ENCODE measurements at regions not wholly inside any gene's neighbourhood (a gene's known extent, or its start where the extent isn't known, plus 50 kb on each side); places are given as distances from the start of the nearest gene placed in this dataset.
A peak's percentile ranks its signal among the peaks of the same experiment; 100 is the strongest.
"Not testable (repeated sequence)": the region's sequence is repeated elsewhere in the genome, so short reads cannot be mapped to it uniquely, and the experiment has no call there.

DNA sequence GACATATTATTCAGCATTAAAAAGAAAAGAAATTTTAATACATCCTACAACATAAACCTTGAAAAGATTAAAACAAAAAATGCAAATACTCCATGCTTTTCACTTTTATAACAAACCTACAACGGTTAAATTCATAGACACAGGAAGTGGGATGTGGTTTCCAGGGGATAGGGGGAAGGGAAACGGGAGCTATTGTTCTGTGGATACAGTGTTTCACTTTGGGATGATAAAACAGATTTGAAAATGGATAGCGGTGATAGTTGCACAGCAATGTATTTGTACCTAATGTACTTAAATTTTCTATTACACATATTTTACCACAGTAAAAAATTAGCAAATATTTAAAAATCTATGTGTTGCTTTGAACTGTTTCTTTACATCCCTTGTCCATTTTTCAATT, 368.0 kb downstream of the CDY2B start:
- DNase-seq (ENCODE audit: low spot score): not testable (repeated sequence)

- DNase-seq (ENCODE audit: low spot score): not testable (repeated sequence)
These were observed 368.5 kb downstream of the CDY2B start for GRCh38 chrY:17511476-17511875.

DNA sequence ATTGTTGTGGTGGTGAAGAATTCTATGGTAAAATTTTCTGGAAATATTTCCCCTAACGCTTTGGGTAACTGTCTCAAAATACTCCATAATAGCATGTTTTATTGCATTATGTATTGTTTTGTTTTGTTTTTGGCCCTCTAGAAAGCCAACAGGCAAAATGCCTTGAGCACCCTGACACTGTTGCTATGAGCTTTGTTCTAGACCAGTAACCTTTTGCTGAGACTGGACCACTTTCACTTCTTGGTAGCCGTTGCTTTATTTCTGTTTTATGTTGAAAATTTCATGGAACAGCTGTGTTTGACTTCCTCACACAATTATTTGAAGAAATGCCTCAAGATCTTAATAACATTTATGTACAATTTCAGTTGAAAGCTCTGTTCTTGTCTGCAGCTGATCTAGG, 374.2 kb downstream of the CDY2B start:
- DNase-seq (ENCODE audit: low spot score): not testable (repeated sequence)

GRCh38 chrY:17484763-17485162, 395.3 kb downstream of the CDY2B start:
- DNase-seq (ENCODE audit: low spot score): not testable (repeated sequence)

- DNase-seq (ENCODE audit: low spot score): not testable (repeated sequence)
These were observed 395.9 kb downstream of the CDY2B start for GRCh38 chrY:17484157-17484556.

DNA sequence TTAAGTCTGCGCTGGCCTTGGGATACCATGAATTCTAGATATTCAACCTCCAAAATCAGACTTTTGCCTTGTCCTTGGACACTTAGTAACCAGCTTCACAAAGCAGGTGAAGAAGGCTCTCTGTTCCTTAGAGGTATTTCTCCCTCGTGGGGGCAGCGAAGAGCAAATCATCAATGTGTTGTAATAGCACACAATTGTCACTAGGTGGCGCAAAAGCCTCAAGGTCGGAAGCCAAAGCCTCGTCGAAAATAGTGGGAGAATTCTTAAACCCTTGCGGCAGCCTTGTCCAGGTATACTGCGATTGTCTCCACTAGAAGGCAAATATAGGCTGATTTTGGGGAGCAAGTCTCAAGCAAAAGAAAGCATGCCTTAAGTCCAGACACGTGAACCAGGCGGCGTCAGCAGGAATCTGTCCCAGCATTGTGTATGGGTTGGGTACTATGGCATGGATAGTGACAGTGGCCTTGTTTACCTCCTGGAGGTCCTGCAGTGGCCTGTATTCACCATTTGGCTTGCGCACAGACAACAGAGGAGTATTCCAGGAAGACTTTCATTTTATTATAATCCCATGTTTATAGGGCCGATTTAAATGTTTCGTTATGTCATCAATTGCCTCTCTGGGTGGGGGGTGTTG, 398.5 kb downstream of the CDY2B start:
- DNase-seq (ENCODE audit: low spot score): not testable (repeated sequence)

DNA sequence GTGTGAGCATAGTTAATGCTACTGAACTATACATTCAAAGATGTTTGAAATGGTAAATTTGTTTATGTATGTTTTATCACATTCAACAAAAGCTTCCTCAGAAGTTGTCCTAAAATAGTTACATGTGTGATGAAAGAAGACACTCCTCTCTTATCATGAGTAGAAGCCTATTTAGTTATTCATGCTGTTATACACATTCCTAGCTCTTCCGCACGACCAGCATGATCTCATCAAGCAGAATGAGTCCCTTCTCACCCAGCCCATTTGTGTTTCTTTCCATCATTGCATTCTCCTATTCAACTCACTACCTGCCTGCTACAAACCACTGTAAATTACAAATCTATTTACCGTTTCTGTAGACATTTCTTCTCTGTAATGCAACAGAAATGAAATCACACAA, 408.0 kb downstream of the CDY2B start:
- DNase-seq (ENCODE audit: low spot score): not testable (repeated sequence)

DNA sequence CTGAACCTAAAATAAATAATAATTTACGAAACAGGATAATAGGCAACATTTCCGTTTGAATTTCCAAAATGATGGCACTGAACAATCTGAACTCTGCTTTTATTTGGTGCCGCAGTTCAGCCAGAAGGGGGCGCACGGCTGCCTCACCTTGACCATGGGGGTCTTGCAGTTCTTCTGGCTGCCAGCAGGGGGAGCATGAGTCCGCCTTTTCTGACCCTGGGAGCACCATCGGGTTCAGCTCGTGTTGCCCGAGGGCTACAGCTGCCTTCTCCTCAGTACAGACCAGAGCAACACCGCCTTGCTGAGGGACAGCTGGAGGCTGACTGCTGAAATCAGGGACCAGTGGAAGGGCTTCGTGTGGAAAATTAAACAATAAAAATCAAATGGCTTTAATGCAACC, 420.3 kb downstream of the CDY2B start:
- DNase-seq (ENCODE audit: low spot score): not testable (repeated sequence)

GRCh38 chrY:17430570-17431166, 449.4 kb downstream of the CDY2B start:
- peak; percentile 12 for DNase-seq (ENCODE audit: low spot score)

- DNase-seq (ENCODE audit: low spot score): no peak
These were observed 481.5 kb downstream of the CDY2B start for GRCh38 chrY:17398336-17399072.

GRCh38 chrY:17397659-17398058, 482.4 kb downstream of the CDY2B start:
- no peak for DNase-seq (ENCODE audit: low spot score)

DNA sequence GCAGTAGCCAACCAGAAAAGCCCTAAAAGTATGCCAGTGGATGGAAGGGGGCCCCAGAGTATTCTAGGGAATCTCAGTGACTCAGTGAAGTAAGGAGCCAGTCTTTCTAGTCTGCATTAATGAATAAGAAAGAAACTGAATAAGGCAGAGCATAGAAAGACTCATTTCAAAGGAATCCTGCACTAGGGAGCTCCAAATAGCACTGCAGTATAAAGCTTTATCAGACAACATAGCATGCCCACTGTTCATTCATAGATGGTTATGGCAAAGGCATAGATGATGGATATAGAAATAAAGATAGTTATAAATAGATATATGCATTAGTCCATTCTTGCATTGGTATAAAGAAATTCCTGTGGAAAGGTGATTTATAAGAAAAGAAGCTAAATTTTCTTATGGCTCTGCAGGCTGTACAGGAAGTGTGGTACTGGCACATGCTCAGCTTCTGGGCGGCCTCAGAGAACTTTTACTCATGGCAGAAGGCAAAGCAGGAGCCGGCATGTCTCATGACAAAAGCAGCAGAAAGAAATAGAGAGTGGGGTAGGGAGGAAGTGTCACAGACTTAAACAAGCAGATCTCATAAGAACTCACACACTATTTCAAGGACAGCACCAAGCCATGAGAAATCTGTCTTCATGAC, 498.5 kb downstream of the CDY2B start:
- no peak for DNase-seq (ENCODE audit: low spot score)

DNA sequence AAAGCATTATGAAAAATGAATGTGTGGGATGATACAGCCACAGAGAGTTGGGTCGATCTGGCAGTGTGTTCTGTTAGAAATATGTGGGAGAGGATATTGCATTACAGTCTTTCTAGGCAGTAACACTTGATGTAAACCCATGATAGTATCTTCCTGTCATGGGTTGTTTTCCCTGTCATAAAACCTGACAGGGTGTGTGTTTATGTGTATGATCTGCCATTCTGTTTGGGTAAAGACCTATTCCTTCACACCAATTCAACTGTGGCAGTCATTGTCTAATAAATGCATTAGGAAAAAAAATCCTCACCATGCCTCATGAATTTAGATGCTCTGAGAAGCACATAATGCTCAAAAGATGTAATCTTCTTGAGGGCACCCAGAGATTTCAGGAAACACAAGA, 501.7 kb downstream of the CDY2B start:
- DNase-seq (ENCODE audit: low spot score): no peak

- DNase-seq (ENCODE audit: low spot score): no peak
These were observed 511.6 kb downstream of the CDY2B start for GRCh38 chrY:17368413-17368812.

DNA sequence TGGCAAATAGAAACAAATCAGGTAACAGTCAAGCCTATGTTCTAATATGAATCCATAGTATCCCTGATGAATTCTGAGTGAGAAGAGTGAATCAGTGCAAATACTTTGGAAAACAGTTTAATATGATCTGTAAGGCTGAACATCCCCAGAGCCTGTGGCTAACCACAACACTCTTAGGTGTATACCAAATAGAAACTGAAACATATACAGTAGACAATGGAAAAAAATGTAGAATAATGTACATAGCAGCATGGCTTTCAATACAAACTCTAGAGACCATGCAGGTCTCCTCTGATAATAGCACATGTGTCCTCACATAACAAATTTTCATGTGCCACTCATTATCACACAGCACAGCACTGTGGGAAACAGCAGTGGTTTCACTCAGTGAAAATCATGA, 513.6 kb downstream of the CDY2B start:
- no peak for DNase-seq (ENCODE audit: low spot score)

DNA sequence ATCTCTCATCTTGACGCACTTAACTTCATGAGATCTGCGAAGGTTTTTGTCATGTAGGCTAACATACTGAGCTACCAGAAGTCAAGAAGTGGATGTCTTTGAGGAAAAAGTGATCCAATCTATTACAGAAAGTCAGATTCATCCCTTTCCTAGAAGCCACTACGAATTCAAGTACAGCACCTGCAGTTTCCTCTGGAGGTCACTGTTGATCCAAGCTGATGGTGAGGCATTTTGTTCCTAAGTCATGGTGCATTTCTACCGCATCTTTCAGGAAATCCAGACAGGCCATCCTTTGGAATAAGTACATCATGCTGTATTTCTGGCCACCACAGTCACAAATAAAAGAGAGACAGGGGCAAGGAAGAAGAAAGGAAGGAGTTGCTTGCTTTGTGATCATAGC, 541.0 kb downstream of the CDY2B start:
- DNase-seq (ENCODE audit: low spot score): no peak

DNA sequence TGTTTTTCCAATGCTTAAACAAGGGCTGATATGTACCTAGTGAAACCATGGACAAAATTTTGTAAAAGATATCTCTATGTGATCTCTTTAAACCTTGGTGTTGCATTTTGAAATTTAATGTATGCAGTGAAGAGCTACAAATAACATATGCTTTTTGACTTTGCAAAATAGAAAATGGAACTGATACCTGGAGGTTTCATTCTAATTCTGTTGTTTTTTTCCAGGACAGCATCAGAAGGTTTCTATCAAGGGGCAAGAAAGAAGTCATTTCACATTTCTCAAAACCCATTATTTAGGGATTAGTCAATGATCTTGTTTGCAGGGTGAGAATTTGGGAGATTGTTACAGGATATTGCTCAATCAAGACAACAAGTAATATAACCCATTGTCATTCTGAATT, 549.3 kb downstream of the CDY2B start:
- no peak for DNase-seq (ENCODE audit: low spot score)

GRCh38 chrY:17319916-17320315, 560.1 kb downstream of the CDY2B start:
- no peak for DNase-seq (ENCODE audit: low spot score)

- DNase-seq (ENCODE audit: low spot score): no peak
These were observed 561.4 kb downstream of the CDY2B start for GRCh38 chrY:17318631-17319030.

DNA sequence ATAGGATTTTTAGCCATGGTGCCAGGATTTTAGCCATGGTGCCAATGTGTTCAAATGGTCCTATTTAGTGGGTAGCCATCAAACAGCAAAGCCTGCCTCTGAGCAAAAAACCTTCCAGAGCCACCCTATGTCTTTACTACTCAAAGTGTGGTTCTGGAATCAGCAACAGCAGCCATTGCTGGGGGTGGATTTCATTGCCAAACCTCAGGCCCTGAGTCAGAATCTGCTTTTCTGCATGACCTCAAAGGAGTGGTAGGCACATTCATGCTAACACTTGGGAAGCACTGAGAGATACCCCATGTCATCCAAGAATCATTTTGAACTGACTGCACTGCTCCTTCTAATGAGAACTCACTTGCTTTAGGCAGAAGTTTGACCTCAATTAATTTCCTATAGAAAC, 603.0 kb downstream of the CDY2B start:
- no peak for DNase-seq (ENCODE audit: low spot score)

DNA sequence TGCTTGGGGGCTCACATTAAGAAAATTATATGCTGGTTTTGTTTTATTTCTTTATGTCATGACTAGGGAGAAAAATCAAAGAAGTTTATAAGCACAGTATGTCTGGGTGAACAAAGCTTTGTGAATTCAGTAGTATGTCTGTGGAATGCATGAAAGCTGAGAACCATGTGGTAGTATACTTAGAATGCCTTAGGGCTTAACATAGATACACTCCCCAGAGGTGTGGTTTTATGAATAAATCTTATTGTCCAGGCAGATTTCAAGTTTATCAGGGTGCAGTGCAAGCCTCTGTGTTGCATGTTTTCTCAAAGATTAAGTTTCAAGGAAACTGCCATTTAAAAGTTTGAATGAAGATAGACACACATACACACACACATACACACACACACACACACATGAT, 620.5 kb downstream of the CDY2B start:
- no peak for DNase-seq (ENCODE audit: low spot score)

DNA sequence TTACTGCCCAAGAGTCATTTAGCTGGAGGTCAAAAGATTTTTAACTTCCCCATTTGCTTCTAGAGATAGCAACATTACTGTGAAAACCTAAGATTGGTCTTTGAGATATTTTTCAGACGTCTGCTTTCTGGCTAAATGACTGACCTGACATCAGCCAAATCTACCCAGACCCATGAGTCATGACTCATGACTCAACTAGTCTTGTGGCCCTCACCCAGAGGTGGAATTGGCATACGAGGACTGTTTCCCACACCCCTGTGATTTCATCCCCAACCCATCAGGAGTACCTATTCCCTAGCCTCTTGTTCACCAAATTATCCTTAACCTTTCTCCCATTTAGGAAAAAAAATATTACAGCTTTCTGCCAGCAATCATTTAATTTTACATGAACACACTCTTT, 641.6 kb downstream of the CDY2B start:
- no peak for DNase-seq (ENCODE audit: low spot score)

DNA sequence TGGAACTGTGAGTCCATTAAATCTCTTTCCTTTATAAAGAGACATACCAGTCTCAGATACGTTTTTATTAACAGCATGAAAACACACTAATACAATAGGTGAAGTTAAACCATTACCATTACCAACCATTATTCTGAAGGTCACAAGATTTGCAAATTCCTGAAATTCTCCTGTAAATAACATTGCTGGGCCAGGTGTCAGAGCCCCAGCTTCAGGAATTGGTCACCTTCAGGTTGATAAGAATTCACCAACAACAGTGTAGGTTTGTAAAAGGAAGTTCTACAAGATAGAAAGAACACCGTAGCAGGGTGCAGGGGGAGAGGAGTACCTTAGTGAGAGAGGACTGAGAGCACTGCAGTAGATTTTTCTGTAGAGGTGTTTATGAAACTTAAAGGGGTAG, 644.3 kb downstream of the CDY2B start:
- no peak for DNase-seq (ENCODE audit: low spot score)

Data from pons (tissue), 1 donor.